Nephron (organoid): ENCODE measurements at regions not wholly inside any gene's neighbourhood (a gene's known extent, or its start where the extent isn't known, plus 50 kb on each side); places are given as distances from the start of the nearest gene placed in this dataset.

Experiments used
- H3K27ac Mint-ChIP-seq, 3 experiments: 2 replicates each; pipeline ENCODE4 v1.8.0; 2020; ENCODE audit warnings: mixed read lengths in 3 of 3, mild to moderate bottlenecking in 2 of 3, moderate library complexity in 1 of 3
- H3K27me3 Mint-ChIP-seq: 2 replicates; pipeline ENCODE4 v1.8.0; 2021; ENCODE audit warnings: low read depth, mild to moderate bottlenecking, moderate library complexity, mixed read lengths
- H3K36me3 Mint-ChIP-seq: 2 replicates; pipeline ENCODE4 v1.8.0; 2020; ENCODE audit warnings: low read depth, mixed read lengths
- H3K4me1 Mint-ChIP-seq: 2 replicates; pipeline ENCODE4 v1.8.0; 2020; ENCODE audit warnings: mixed read lengths
- H3K4me3 Mint-ChIP-seq, 3 experiments: 2 replicates each; pipeline ENCODE4 v1.8.0; 2020; ENCODE audit warnings: mild to moderate bottlenecking in 3 of 3, mixed read lengths in 3 of 3, moderate library complexity in 2 of 3
- H3K9me3 Mint-ChIP-seq: 2 replicates; pipeline ENCODE4 v1.8.0; 2020; ENCODE audit warnings: mixed read lengths
- CTCF ChIP-seq, 3 experiments: fragments of 200-600 bp; sonication (generic); IDR thresholded peaks; one replicate each; pipeline ENCODE4 v1.5.0; 2021; ENCODE audit warnings: antibody characterized with exemption in 3 of 3; ENCODE audit not compliant: unreplicated experiment in 3 of 3

- Mint-ChIP-seq H3K4me3 (no peak overlapping the region), H3K27me3 (peaks cover 24% of the 10 kb centered on the region), H3K27ac (no peak overlapping the region), H3K36me3 (no peaks in the 10 kb centered on the region), H3K4me1 (no peaks in the 10 kb centered on the region), H3K9me3 (no peaks in the 10 kb centered on the region)
- no peak for TF ChIP-seq CTCF (IDR thresholded peaks at IDR 0.05; ENCODE audit: unreplicated experiment in 3 of 3)
Measured at GRCh38 chr16:48916566-48916965, 306.6 kb upstream of the N4BP1 start.

- H3K36me3 Mint-ChIP-seq: no peaks in the 10 kb centered on the region
- H3K4me1 Mint-ChIP-seq: no peaks in the 10 kb centered on the region
- no peaks in the 10 kb centered on the region for H3K9me3 Mint-ChIP-seq
- TF ChIP-seq CTCF (IDR thresholded peaks at IDR 0.05; ENCODE audit: unreplicated experiment in 3 of 3): no peak
- peaks cover 30% of the 10 kb centered on the region for H3K27me3 Mint-ChIP-seq
- no peak overlapping the region for H3K27ac Mint-ChIP-seq
- H3K4me3 Mint-ChIP-seq: no peak overlapping the region
Measured at GRCh38 chr16:48914070-48914469, 304.1 kb upstream of the N4BP1 start.

GRCh38 chr16:48913384-48913783 is 303.4 kb upstream of the N4BP1 start:
- H3K4me1 Mint-ChIP-seq: no peaks in the 10 kb centered on the region
- H3K4me3 Mint-ChIP-seq: no peak overlapping the region
- TF ChIP-seq CTCF (IDR thresholded peaks at IDR 0.05; ENCODE audit: unreplicated experiment in 3 of 3): no peak
- peaks cover 30% of the 10 kb centered on the region for H3K27me3 Mint-ChIP-seq
- no peak overlapping the region for H3K27ac Mint-ChIP-seq
- no peaks in the 10 kb centered on the region for H3K9me3 Mint-ChIP-seq
- no peaks in the 10 kb centered on the region for H3K36me3 Mint-ChIP-seq

- Mint-ChIP-seq H3K27me3 (peaks cover 30% of the 10 kb centered on the region), H3K4me3 (no peak overlapping the region), H3K36me3 (no peaks in the 10 kb centered on the region), H3K4me1 (no peaks in the 10 kb centered on the region), H3K9me3 (no peaks in the 10 kb centered on the region), H3K27ac (no peak overlapping the region)
- TF ChIP-seq CTCF (IDR thresholded peaks at IDR 0.05; ENCODE audit: unreplicated experiment in 3 of 3): no peak
Measured at GRCh38 chr16:48912360-48912759, 302.4 kb upstream of the N4BP1 start.

GRCh38 chr16:48911700-48912099 is 301.7 kb upstream of the N4BP1 start:
- TF ChIP-seq CTCF (IDR thresholded peaks at IDR 0.05; ENCODE audit: unreplicated experiment in 3 of 3): peak in 1 of 3 experiments; percentile 9
- Mint-ChIP-seq H3K36me3 (no peaks in the 10 kb centered on the region), H3K4me1 (no peaks in the 10 kb centered on the region), H3K27ac (no peak overlapping the region), H3K27me3 (peaks cover 28% of the 10 kb centered on the region), H3K4me3 (no peak overlapping the region), H3K9me3 (no peaks in the 10 kb centered on the region)

GRCh38 chr16:48910214-48910613 is 300.2 kb upstream of the N4BP1 start:
- Mint-ChIP-seq H3K4me1 (no peaks in the 10 kb centered on the region), H3K9me3 (no peaks in the 10 kb centered on the region), H3K4me3 (no peak overlapping the region), H3K36me3 (no peaks in the 10 kb centered on the region), H3K27me3 (peaks cover 27% of the 10 kb centered on the region), H3K27ac (no peak overlapping the region)
- no peak for TF ChIP-seq CTCF (IDR thresholded peaks at IDR 0.05; ENCODE audit: unreplicated experiment in 3 of 3)
